ENCODE measurements at regions not wholly inside any gene's neighbourhood (a gene's known extent, or its start where the extent isn't known, plus 50 kb on each side); places are given as distances from the start of the nearest gene placed in this dataset.
A peak's percentile ranks its signal among the peaks of the same experiment; 100 is the strongest.
"Not testable (repeated sequence)": the region's sequence is repeated elsewhere in the genome, so short reads cannot be mapped to it uniquely, and the experiment has no call there.

GRCh38 chr10:70991140-70992124 is 103.1 kb upstream of the PCBD1 start:
- peak; percentile 34 for DNase-seq

GRCh38 chr10:70992436-70992835 is 104.1 kb upstream of the PCBD1 start:
- DNase-seq = no peak

- no peak for DNase-seq
These were observed 104.7 kb upstream of the PCBD1 start for GRCh38 chr10:70993051-70993450.

- DNase-seq = no peak
These were observed 108.2 kb upstream of the PCBD1 start for GRCh38 chr10:70996549-70996948.

GRCh38 chr10:70997236-70997635 is 108.9 kb upstream of the PCBD1 start:
- DNase-seq = no peak

- DNase-seq = no peak
These were observed 109.7 kb upstream of the PCBD1 start for GRCh38 chr10:70998086-70998485.

- no peak for DNase-seq
These were observed 113.1 kb upstream of the PCBD1 start for GRCh38 chr10:71001470-71001869.

- no peak for DNase-seq
These were observed 116.1 kb upstream of the PCBD1 start for GRCh38 chr10:71004176-71005075.

- DNase-seq = no peak
These were observed 117.3 kb upstream of the PCBD1 start for GRCh38 chr10:71005337-71006305.

GRCh38 chr10:71006506-71006905 is 118.1 kb upstream of the PCBD1 start:
- DNase-seq = no peak

- DNase-seq = no peak
These were observed 119.2 kb upstream of the PCBD1 start for GRCh38 chr10:71007516-71007915.

GRCh38 chr10:71008150-71008549 is 119.8 kb upstream of the PCBD1 start:
- no peak for DNase-seq

GRCh38 chr10:71009126-71009525 is 120.8 kb upstream of the PCBD1 start:
- no peak for DNase-seq

- no peak for DNase-seq
These were observed 122.4 kb upstream of the PCBD1 start for GRCh38 chr10:71010730-71011129.

- DNase-seq = no peak
These were observed 122.8 kb upstream of the PCBD1 start for GRCh38 chr10:71011141-71011540.

- no peak for DNase-seq
These were observed 125.8 kb upstream of the PCBD1 start for GRCh38 chr10:71014021-71014805.

GRCh38 chr10:71015674-71016073 is 127.3 kb upstream of the PCBD1 start:
- DNase-seq = no peak

- not testable (repeated sequence) for DNase-seq
These were observed 131.7 kb upstream of the PCBD1 start for GRCh38 chr10:71020061-71020460.

GRCh38 chr10:71021402-71021801 is 133.0 kb upstream of the PCBD1 start:
- no peak for DNase-seq

GRCh38 chr10:71023704-71024283 is 135.4 kb upstream of the PCBD1 start:
- peak; percentile 38 for DNase-seq

GRCh38 chr10:71024490-71024889 is 136.1 kb upstream of the PCBD1 start:
- DNase-seq = no peak

Data from hematopoietic multipotent progenitor cell treated with erythropoietin and hydrocortisone succinate and interleukin-3 and kit ligand, for 6 days (in vitro differentiated cells).